HepG2 (cell line): ENCODE measurements at regions not wholly inside any gene's neighbourhood (a gene's known extent, or its start where the extent isn't known, plus 50 kb on each side); places are given as distances from the start of the nearest gene placed in this dataset.

ENCODE experiments used
- CTCF ChIP-seq: sonication (generic); formaldehyde crosslinking; IDR thresholded peaks from 2 replicates; pipeline ENCODE4 v1.5.0; 2020; ENCODE audit warnings: mild to moderate bottlenecking, missing genetic modification reagents, moderate library complexity
- HDAC2 ChIP-seq: sonication (generic); formaldehyde crosslinking; IDR thresholded peaks from 2 replicates; pipeline ENCODE4 v1.4.0; 2020; ENCODE audit warnings: missing genetic modification reagents
- RAD21 ChIP-seq: fragments of 450-650 bp; formaldehyde crosslinking; IDR thresholded peaks from 2 replicates; pipeline ENCODE4 v1.5.0; 2020; ENCODE audit warnings: mild to moderate bottlenecking
- TCF12 ChIP-seq, 2 experiments: fragments of 450-650 bp in 1 of 2; sonication (generic) in 1 of 2; formaldehyde crosslinking in 1 of 2; IDR thresholded peaks; 2 replicates each; pipeline versions ENCODE4 v1.6.1 to v1.8.0; 2017 to 2022; ENCODE audit warnings: antibody characterized with exemption in 1 of 2, mild to moderate bottlenecking in 1 of 2, missing genetic modification reagents in 1 of 2, moderate library complexity in 1 of 2
- ZBTB2 ChIP-seq: sonication (generic); formaldehyde crosslinking; IDR thresholded peaks from 2 replicates; pipeline ENCODE4 v1.8.0; 2022; ENCODE audit warnings: low read depth, missing genetic modification reagents

- no peak for TF ChIP-seq TCF12 (IDR thresholded peaks at IDR 0.05)
- TF ChIP-seq TCF12 (CRISPR knock-in tag; IDR thresholded peaks at IDR 0.05): no peak
- TF ChIP-seq CTCF (CRISPR knock-in tag): no peak
- TF ChIP-seq RAD21 (CRISPR knock-in tag): no peak
- no peak for TF ChIP-seq HDAC2 (CRISPR knock-in tag)
- no peak for TF ChIP-seq ZBTB2
Measured at GRCh38 chr2:136209561-136210454, 91.9 kb upstream of the CXCR4 start.
